ENCODE measurements at regions not wholly inside any gene's neighbourhood (a gene's known extent, or its start where the extent isn't known, plus 50 kb on each side); places are given as distances from the start of the nearest gene placed in this dataset.

DNA sequence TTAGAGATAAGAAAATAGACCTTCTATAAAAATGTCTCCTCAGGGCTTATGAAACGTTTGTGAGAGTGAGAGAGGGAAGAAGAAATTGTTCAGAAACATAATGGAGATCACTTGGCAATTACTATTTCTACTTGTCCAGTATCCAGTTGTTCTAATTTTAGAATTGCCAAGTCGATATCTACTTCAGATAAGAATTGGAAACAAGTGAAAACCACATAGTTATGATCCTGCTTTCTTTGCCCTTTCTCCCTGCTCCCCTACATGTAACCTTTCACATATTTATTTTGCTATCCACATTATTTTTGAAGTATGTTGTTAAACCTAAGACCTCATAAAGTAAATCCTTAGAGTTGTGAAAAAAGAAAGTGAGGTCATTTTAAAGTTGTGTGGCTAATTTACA, 1154.7 kb upstream of the ADGRL2 start:
- TF ChIP-seq, protein P1, sequence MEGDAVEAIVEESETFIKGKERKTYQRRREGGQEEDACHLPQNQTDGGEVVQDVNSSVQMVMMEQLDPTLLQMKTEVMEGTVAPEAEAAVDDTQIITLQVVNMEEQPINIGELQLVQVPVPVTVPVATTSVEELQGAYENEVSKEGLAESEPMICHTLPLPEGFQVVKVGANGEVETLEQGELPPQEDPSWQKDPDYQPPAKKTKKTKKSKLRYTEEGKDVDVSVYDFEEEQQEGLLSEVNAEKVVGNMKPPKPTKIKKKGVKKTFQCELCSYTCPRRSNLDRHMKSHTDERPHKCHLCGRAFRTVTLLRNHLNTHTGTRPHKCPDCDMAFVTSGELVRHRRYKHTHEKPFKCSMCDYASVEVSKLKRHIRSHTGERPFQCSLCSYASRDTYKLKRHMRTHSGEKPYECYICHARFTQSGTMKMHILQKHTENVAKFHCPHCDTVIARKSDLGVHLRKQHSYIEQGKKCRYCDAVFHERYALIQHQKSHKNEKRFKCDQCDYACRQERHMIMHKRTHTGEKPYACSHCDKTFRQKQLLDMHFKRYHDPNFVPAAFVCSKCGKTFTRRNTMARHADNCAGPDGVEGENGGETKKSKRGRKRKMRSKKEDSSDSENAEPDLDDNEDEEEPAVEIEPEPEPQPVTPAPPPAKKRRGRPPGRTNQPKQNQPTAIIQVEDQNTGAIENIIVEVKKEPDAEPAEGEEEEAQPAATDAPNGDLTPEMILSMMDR (IDR thresholded peaks at IDR 0.05), result no peak
- no peak overlapping the region for H3K27ac Mint-ChIP-seq (ENCODE audit: unreplicated experiment)
- H3K4me1 Mint-ChIP-seq (ENCODE audit: unreplicated experiment), result no peaks in the 10 kb centered on the region
- no peak overlapping the region for H3K4me3 Mint-ChIP-seq (ENCODE audit: unreplicated experiment)
- no peaks in the 10 kb centered on the region for H3K9me3 Mint-ChIP-seq (ENCODE audit: unreplicated experiment)
- DNase-seq (ENCODE audit: extremely low spot score, unreplicated experiment), result no peak
- H3K27me3 Mint-ChIP-seq (ENCODE audit: unreplicated experiment), result no peaks in the 10 kb centered on the region
- no peaks in the 10 kb centered on the region for H3K36me3 Mint-ChIP-seq (ENCODE audit: unreplicated experiment)

DNA sequence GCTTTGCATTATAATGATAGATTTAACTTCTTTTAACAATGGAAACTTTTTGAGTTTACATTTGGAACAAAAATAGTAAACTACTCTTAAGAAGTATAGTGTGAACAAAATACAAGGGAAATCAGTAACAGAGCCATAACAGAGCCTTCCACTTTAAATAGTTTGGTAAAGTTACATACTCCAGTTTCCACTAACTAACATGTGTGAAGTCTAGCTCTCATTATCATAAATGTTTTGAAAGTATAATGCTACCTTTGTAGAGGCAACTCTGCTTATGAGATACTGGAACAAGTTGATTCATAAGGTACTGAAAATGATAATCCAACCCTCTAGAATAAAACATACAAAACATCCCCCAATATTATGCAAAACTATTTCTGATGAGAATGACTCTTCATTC, 1155.1 kb upstream of the ADGRL2 start:
- no peaks in the 10 kb centered on the region for H3K36me3 Mint-ChIP-seq (ENCODE audit: unreplicated experiment)
- no peaks in the 10 kb centered on the region for H3K27me3 Mint-ChIP-seq (ENCODE audit: unreplicated experiment)
- DNase-seq (ENCODE audit: extremely low spot score, unreplicated experiment), result no peak
- no peak overlapping the region for H3K27ac Mint-ChIP-seq (ENCODE audit: unreplicated experiment)
- no peak overlapping the region for H3K4me3 Mint-ChIP-seq (ENCODE audit: unreplicated experiment)
- TF ChIP-seq, protein P1 (IDR thresholded peaks at IDR 0.05), result no peak
- no peaks in the 10 kb centered on the region for H3K4me1 Mint-ChIP-seq (ENCODE audit: unreplicated experiment)
- H3K9me3 Mint-ChIP-seq (ENCODE audit: unreplicated experiment), result no peaks in the 10 kb centered on the region

DNA sequence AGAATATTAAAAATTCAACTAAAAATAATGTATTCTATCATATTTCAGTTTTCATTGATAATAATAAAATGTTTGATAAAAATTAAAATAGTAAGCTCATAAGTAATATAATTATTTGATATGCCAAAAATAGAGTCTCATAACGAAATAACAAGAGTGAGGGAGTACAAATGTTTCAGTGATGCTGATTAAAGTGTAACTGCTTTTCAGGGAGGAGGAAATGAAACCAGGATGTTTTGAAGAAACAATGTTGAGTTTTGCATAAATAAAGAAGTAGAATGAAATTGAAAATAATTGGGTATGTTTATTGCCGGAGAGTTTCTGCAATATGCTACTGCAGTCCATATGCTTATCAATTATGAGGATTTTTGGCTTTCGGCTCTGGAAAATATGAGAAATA, 1159.8 kb upstream of the ADGRL2 start:
- TF ChIP-seq, protein P1 (IDR thresholded peaks at IDR 0.05), result no peak
- no peak overlapping the region for H3K27ac Mint-ChIP-seq (ENCODE audit: unreplicated experiment)
- H3K27me3 Mint-ChIP-seq (ENCODE audit: unreplicated experiment), result no peaks in the 10 kb centered on the region

DNA sequence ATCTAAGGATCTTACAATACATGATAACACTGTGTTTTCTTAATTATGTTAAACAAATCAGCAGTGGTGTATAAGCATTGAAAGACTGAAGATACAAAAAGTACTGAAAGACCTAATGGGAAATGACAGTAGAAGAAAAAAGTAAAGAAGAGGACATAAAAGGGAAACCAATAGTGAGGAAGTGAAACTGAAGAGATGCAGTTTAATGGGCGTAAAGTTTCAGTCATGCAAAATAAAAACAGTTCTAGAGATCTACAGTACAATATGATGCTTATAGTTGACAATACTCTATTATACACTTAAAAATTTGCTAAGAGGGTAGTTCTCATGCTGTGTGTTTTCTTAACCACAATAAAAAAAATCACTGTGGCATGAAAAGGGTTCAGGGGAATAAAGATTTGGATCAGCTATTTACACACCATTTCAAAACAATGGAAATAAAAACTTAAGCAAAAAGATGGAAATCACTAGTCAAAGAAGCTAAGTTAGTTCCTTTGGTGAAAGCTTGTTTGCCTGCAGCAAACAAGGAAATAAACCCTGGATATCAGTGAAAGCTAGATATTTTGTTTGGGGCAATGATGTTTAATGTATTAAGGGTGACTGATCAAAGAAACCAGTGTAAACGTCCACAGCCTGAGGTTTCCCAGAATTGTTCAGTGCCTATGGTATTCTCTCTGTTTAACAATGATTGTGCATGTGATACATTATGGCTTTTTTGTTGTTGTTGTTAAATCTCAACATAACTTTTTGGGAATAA, 1160.8 kb upstream of the ADGRL2 start:
- TF ChIP-seq, protein P1 (IDR thresholded peaks at IDR 0.05), result no peak
- H3K27me3 Mint-ChIP-seq (ENCODE audit: unreplicated experiment), result no peaks in the 10 kb centered on the region
- no peak overlapping the region for H3K27ac Mint-ChIP-seq (ENCODE audit: unreplicated experiment)
- H3K4me1 Mint-ChIP-seq (ENCODE audit: unreplicated experiment), result peaks cover 13% of the 10 kb centered on the region
- no peak overlapping the region for H3K4me3 Mint-ChIP-seq (ENCODE audit: unreplicated experiment)
- DNase-seq (ENCODE audit: extremely low spot score, unreplicated experiment), result no peak
- no peaks in the 10 kb centered on the region for H3K36me3 Mint-ChIP-seq (ENCODE audit: unreplicated experiment)
- H3K9me3 Mint-ChIP-seq (ENCODE audit: unreplicated experiment), result no peaks in the 10 kb centered on the region

More for the DNA sequence above, 1159.8 kb upstream of the ADGRL2 start:
- no peak for DNase-seq (ENCODE audit: extremely low spot score, unreplicated experiment)
- H3K4me1 Mint-ChIP-seq (ENCODE audit: unreplicated experiment), result peaks cover 4% of the 10 kb centered on the region
- no peak overlapping the region for H3K4me3 Mint-ChIP-seq (ENCODE audit: unreplicated experiment)
- no peaks in the 10 kb centered on the region for H3K36me3 Mint-ChIP-seq (ENCODE audit: unreplicated experiment)
- no peaks in the 10 kb centered on the region for H3K9me3 Mint-ChIP-seq (ENCODE audit: unreplicated experiment)

DNA sequence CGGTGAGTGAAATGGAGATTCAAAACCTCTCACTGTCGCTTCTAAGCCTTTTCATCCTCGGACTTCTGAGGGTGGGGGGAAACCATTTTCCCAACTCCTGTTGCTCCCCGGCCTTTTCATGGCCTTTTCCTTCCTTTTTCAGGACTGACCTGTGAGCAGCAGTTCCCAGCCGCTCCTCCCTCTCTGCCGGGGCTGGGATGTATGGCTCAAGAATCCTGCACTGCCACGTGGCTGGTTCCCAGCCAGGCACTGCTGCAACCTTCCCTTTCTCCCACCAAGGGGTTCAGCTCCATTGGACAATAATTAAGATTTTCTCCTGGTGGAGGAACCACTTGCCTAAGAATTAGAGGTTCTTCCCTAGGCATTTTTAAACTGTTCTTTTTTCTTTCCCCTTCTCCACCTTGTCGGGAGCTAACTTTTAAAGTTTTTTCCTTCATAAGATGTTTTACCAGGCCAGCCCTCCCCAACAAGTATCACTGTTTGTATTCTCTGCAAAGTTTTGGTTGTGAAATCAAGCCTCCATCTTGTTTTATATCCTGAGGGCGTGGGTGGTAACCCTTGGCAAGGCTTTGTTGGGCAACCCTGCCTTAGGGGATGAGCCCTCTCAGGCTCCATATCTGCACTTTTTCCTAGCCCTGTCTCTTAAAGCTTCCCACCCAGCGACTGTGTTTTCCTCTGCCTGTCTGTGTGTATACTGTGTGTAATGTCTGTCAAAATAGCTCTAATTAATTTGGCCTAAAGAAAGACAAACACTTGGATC, 1166.6 kb upstream of the ADGRL2 start:
- Mint-ChIP-seq H3K27me3 (ENCODE audit: unreplicated experiment) (no peaks in the 10 kb centered on the region), H3K27ac (ENCODE audit: unreplicated experiment) (peak overlapping the region; percentile 1), H3K4me3 (ENCODE audit: unreplicated experiment) (no peak overlapping the region), H3K9me3 (ENCODE audit: unreplicated experiment) (no peaks in the 10 kb centered on the region), H3K36me3 (ENCODE audit: unreplicated experiment) (no peaks in the 10 kb centered on the region), H3K4me1 (ENCODE audit: unreplicated experiment) (peaks cover 20% of the 10 kb centered on the region)
- no peak for DNase-seq (ENCODE audit: extremely low spot score, unreplicated experiment)
- TF ChIP-seq, protein P1 (IDR thresholded peaks at IDR 0.05), result no peak
